ENCODE measurements at regions not wholly inside any gene's neighbourhood (a gene's known extent, or its start where the extent isn't known, plus 50 kb on each side); places are given as distances from the start of the nearest gene placed in this dataset.

DNA sequence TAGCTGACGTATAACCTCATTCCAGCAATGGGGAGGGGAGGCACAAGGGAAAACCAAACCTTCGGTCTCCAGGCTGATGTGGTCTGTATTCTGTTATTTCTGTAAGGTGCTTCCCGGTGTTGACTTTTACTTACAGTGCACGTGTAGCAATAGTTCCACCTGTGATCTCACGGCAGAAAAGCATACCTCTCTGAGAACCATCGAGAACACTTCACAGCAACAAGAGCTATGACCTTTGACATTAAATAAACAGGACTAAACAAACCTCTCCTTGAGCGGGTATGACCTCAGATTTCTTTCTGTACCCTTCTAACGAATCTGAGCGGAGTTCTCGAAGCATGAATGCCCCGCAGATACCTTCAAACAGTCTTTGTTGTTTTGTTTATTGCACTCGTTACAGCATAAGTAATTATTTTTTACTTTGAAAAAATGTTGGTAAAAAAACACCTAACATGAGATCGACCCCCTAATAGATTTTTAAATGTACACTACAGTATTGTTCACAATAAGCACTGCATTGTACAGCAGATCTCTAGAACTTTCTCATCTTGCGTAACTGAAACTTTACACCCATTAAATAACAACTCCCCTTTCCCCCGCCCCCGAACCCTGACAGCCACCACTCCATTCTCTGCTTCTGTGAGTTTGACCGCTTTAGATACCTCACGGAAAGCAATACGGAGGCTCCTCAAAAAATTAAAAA lies 282.3 kb downstream of the GATA3 start:
- TF ChIP-seq, protein P1, sequence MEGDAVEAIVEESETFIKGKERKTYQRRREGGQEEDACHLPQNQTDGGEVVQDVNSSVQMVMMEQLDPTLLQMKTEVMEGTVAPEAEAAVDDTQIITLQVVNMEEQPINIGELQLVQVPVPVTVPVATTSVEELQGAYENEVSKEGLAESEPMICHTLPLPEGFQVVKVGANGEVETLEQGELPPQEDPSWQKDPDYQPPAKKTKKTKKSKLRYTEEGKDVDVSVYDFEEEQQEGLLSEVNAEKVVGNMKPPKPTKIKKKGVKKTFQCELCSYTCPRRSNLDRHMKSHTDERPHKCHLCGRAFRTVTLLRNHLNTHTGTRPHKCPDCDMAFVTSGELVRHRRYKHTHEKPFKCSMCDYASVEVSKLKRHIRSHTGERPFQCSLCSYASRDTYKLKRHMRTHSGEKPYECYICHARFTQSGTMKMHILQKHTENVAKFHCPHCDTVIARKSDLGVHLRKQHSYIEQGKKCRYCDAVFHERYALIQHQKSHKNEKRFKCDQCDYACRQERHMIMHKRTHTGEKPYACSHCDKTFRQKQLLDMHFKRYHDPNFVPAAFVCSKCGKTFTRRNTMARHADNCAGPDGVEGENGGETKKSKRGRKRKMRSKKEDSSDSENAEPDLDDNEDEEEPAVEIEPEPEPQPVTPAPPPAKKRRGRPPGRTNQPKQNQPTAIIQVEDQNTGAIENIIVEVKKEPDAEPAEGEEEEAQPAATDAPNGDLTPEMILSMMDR (IDR thresholded peaks at IDR 0.05; ENCODE audit: low read length), result no peak
- no peak for TF ChIP-seq EZH2 (IDR thresholded peaks at IDR 0.05; ENCODE audit: borderline replicate concordance, low read length)
